Epithelial cell of proximal tubule (primary cell): ENCODE measurements at regions not wholly inside any gene's neighbourhood (a gene's known extent, or its start where the extent isn't known, plus 50 kb on each side); places are given as distances from the start of the nearest gene placed in this dataset.

Experiments used
- DNase-seq: peaks from one replicate; pipeline ENCODE4 v3.0.0-alpha.2; 2011; ENCODE audit warnings: low read depth
- H3K4me3 ChIP-seq: 2 replicates; pipeline ENCODE4 v1.5.1; 2011; ENCODE audit warnings: low read depth, mild to moderate bottlenecking, low read length
- CTCF ChIP-seq: conservative IDR thresholded peaks from 2 replicates; pipeline ENCODE4 v1.5.1; 2012; ENCODE audit warnings: low read depth, mild to moderate bottlenecking, low read length

GRCh38 chr3:79896086-79896485 lies 128.3 kb upstream of the ROBO1 start:
- no peak for DNase-seq
- no peak for TF ChIP-seq CTCF
- no peak overlapping the region for H3K4me3 ChIP-seq

- H3K4me3 ChIP-seq = no peak overlapping the region
- TF ChIP-seq CTCF = no peak
- DNase-seq = no peak
Observed at GRCh38 chr3:79887213-79887612, 119.4 kb upstream of the ROBO1 start.

GRCh38 chr3:79886204-79886603 lies 118.4 kb upstream of the ROBO1 start:
- no peak overlapping the region for H3K4me3 ChIP-seq
- TF ChIP-seq CTCF = no peak
- no peak for DNase-seq

- no peak overlapping the region for H3K4me3 ChIP-seq
- DNase-seq = no peak
- TF ChIP-seq CTCF = no peak
Observed at GRCh38 chr3:79885407-79885806, 117.6 kb upstream of the ROBO1 start.

GRCh38 chr3:79884354-79884753 lies 116.6 kb upstream of the ROBO1 start:
- TF ChIP-seq CTCF = no peak
- no peak for DNase-seq
- no peak overlapping the region for H3K4me3 ChIP-seq

GRCh38 chr3:79881431-79881830 lies 113.6 kb upstream of the ROBO1 start:
- H3K4me3 ChIP-seq = no peak overlapping the region
- DNase-seq = no peak
- no peak for TF ChIP-seq CTCF

GRCh38 chr3:79878708-79879107 lies 110.9 kb upstream of the ROBO1 start:
- no peak for DNase-seq
- no peak overlapping the region for H3K4me3 ChIP-seq
- TF ChIP-seq CTCF = no peak
